PC-9 (cell line): ENCODE measurements at regions not wholly inside any gene's neighbourhood (a gene's known extent, or its start where the extent isn't known, plus 50 kb on each side); places are given as distances from the start of the nearest gene placed in this dataset.

Experiments used
- CTCF ChIP-seq: fragments of 200-600 bp; sonication (generic); conservative IDR thresholded peaks from 2 replicates; pipeline ENCODE4 v1.6.1; 2017; ENCODE audit warnings: mixed run types, antibody characterized with exemption, mild to moderate bottlenecking, moderate library complexity
- EZH2 ChIP-seq: fragments of 200-600 bp; sonication (generic); IDR thresholded peaks from 2 replicates; pipeline ENCODE4 v1.8.0; 2017; ENCODE audit warnings: antibody characterized with exemption, low read depth

DNA sequence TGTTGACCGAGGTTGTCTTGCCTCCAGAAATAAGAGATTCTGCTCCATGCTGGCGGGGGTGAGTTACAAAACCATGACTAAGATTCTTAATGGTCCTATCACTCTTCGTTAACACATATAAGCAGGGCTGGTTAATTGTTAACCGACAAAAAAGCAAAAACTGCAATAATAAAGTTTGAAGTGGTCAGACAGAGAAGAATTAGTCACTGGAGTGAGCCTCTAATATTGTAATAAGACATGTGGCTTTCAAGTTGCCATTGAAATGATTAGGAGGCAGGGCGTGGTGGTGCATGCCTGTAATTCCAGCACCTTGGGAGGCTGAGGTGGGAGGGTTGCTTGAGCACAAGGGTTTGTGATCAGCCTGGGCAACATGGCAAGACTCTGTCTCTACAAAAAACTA is 78.4 kb upstream of the NR2F2 start:
- no peak for TF ChIP-seq CTCF
- no peak for TF ChIP-seq EZH2
